Body of pancreas (tissue), 4 donors: ENCODE measurements at regions not wholly inside any gene's neighbourhood (a gene's known extent, or its start where the extent isn't known, plus 50 kb on each side); places are given as distances from the start of the nearest gene placed in this dataset.
A peak's percentile ranks its signal among the peaks of the same experiment; 100 is the strongest.
"Not testable (repeated sequence)": the region's sequence is repeated elsewhere in the genome, so short reads cannot be mapped to it uniquely, and the experiment has no call there.

Experiments
- ATAC-seq: fragments of 150-250 bp; one replicate; pipeline ENCODE4 v1.9.1; 2016
- DNase-seq, 4 donors: peaks; one replicate each; pipeline ENCODE4 v3.0.0-alpha.2; 2019
- H3K27ac ChIP-seq, 4 donors: fragments of 200-600 bp; sonication (generic); 1 replicate in 3 of 4; 2 replicates in 1 of 4; pipeline versions ENCODE4 v1.5.1 to v1.6.1; 2016 to 2019; ENCODE audit warnings: mild to moderate bottlenecking in 1 of 4, mixed read lengths in 1 of 4, moderate library complexity in 1 of 4
- H3K27me3 ChIP-seq, 2 donors: fragments of 200-600 bp; sonication (generic); one replicate each; pipeline ENCODE4 v1.6.0; 2016; ENCODE audit warnings: mild to moderate bottlenecking in 1 of 2
- H3K36me3 ChIP-seq, 2 donors: fragments of 200-600 bp; sonication (generic); replicated peaks in 1 of 2; 2 replicates each; pipeline ENCODE4 v1.5.1; 2016; ENCODE audit warnings: low read depth in 2 of 2; ENCODE audit not compliant: insufficient read depth in 1 of 2
- H3K4me1 ChIP-seq: fragments of 200-600 bp; sonication (generic); one replicate; pipeline ENCODE4 v1.6.0; 2016
- H3K4me3 ChIP-seq, 2 donors: fragments of 200-600 bp; sonication (generic); 1 replicate in 1 of 2; 2 replicates in 1 of 2; pipeline ENCODE4 v1.5.1; 2016 to 2019
- H3K9me3 ChIP-seq, 3 donors: fragments of 200-600 bp; sonication (generic); 1 replicate in 2 of 3; 2 replicates in 1 of 3; pipeline ENCODE4 v1.5.1; 2016
- WGBS, 2 donors: methylation state at CpG; one replicate each; pipeline ENCODE4 v1.1.5; 2017; 5-methylcytosine and 5-hydroxymethylcytosine counted together
- intact Hi-C: fragments of 100-400 bp; cut with DNase I; formaldehyde crosslinking; loops from one replicate; pipeline ENCODE4 v1.15.1; 2023

- 70 to 85% methylated on average over 2 to 8 of the region's 8 CpGs for WGBS, 2 donors
Measured at GRCh38 chr7:35152059-35152458, 101.8 kb downstream of the TBX20 start.

GRCh38 chr7:35148030-35148429 lies 105.9 kb downstream of the TBX20 start:
- H3K4me1 ChIP-seq, H3K27me3 ChIP-seq, intact Hi-C loops, H3K9me3 ChIP-seq, H3K4me3 ChIP-seq, H3K36me3 ChIP-seq, H3K27ac ChIP-seq, ATAC-seq: not testable (repeated sequence)
- 20 to 25% methylated on average over 4 of the region's 4 CpGs for WGBS, 2 donors
- peak; percentile 12 to 29 (median 18) for DNase-seq

More at GRCh38 chr7:35152059-35152458, 101.8 kb downstream of the TBX20 start:
- H3K9me3 ChIP-seq, DNase-seq, ATAC-seq, H3K27ac ChIP-seq, H3K4me3 ChIP-seq, intact Hi-C loops, H3K4me1 ChIP-seq, H3K36me3 ChIP-seq, H3K27me3 ChIP-seq: not testable (repeated sequence)

DNA sequence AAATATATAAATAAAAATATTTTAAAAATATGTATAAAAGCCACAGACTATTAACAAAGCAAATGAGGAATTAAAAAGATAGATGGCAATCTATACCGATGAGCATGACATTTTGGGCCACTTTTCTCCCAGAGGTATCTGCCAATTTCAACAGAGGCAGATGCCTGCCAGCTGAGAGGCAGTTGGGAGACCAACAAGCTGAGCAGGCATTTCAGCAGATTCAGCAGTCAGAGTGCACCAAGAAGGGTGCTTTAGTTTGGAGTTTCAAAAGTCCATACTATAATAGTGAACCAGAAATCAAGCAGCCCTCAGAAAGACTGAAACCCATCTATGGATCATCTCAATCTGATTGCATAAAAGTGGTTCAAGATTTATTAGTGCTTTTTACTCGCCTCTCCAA lies 104.8 kb upstream of the DPY19L1 start:
- DNase-seq, intact Hi-C loops, ATAC-seq, H3K4me3 ChIP-seq, H3K36me3 ChIP-seq, H3K27ac ChIP-seq, H3K4me1 ChIP-seq, H3K9me3 ChIP-seq, H3K27me3 ChIP-seq: not testable (repeated sequence)
- 82 to 92% methylated on average over 2 of the region's 2 CpGs for WGBS, 2 donors

DNA sequence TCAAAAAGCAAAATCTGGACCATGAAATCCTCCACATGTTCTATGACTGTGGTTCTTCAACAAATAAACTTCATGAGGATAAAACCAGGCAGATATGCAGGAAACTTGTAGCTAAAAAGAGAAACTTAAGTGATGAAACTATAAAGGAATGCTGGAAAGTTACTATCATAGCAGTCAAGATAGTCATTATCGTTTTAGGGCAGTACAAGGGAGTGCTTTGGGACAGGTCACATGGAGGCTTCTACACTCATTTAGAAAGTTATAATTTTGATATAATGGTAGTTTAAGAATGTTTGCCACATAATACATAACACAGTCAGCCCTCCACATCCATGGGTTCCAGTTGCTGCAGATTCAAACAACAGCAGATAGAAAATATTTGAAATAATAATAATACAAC lies 102.0 kb upstream of the DPY19L1 start:
- H3K36me3 ChIP-seq, intact Hi-C loops: not testable (repeated sequence)
- WGBS, 2 donors: 56 to 80% methylated on average over 1 of the region's 1 CpG

GRCh38 chr7:35133465-35133864 lies 96.2 kb upstream of the DPY19L1 start:
- H3K4me1 ChIP-seq: not testable (repeated sequence)
- WGBS, 2 donors: 63 to 79% methylated on average over 2 of the region's 2 CpGs

More for the DNA sequence above, 102.0 kb upstream of the DPY19L1 start:
- not testable (repeated sequence) for ATAC-seq, H3K9me3 ChIP-seq, H3K4me1 ChIP-seq, H3K27ac ChIP-seq, H3K27me3 ChIP-seq, H3K4me3 ChIP-seq, DNase-seq

GRCh38 chr7:35133011-35133410 lies 95.7 kb upstream of the DPY19L1 start:
- H3K4me1 ChIP-seq, H3K9me3 ChIP-seq, ATAC-seq, H3K36me3 ChIP-seq, H3K27ac ChIP-seq, H3K27me3 ChIP-seq, DNase-seq, H3K4me3 ChIP-seq, intact Hi-C loops: not testable (repeated sequence)

More at GRCh38 chr7:35133465-35133864, 96.2 kb upstream of the DPY19L1 start:
- H3K27ac ChIP-seq, H3K4me3 ChIP-seq, H3K9me3 ChIP-seq, ATAC-seq, H3K36me3 ChIP-seq, H3K27me3 ChIP-seq, intact Hi-C loops, DNase-seq: not testable (repeated sequence)

DNA sequence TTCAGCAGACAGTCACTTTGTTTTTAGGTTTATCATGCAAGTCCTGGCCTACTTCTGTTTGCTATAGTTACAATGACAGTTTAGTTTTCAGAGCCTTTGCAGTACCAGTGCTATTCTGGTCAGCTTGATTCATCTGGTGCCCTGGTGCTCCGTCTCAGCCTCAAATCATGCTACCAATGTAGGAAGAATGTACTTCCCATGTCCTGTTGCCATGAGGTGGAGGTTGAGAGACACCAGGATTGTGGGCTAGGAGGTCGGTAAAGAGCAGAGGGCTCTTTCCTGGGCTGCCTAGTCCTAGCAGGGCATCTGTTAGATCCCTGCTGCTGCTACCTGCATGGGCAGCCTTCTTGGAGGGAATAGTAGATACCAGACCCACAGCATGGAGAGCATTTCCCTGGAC lies 91.4 kb upstream of the DPY19L1 start:
- H3K4me1 ChIP-seq, ATAC-seq, H3K27me3 ChIP-seq, H3K4me3 ChIP-seq, H3K9me3 ChIP-seq, intact Hi-C loops, DNase-seq, H3K27ac ChIP-seq, H3K36me3 ChIP-seq: not testable (repeated sequence)
- 78 to 84% methylated on average over 2 of the region's 2 CpGs for WGBS, 2 donors

DNA sequence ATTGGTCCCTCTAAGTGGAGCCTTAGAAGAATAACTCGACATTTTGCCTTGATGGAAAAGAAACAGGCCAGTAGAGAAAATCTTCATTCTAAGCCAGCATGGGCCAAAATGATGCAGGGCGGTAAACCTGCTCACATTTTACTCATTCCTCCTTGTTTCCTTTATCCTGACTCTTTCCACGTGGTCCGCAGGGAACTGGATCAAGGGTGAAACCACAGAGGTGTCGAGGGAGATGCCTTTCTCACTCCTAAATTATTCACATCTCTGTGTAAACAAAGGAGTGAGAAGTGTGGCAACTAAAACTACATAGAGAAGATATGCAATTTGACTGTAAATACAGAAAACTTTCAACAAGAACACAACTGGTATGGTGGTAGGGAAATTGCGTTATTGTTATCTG lies 81.2 kb upstream of the DPY19L1 start:
- H3K4me3 ChIP-seq, H3K9me3 ChIP-seq, ATAC-seq, intact Hi-C loops, DNase-seq, H3K27me3 ChIP-seq, H3K36me3 ChIP-seq, H3K4me1 ChIP-seq, H3K27ac ChIP-seq: not testable (repeated sequence)
- WGBS, 2 donors: 46 to 52% methylated on average over 6 of the region's 6 CpGs

DNA sequence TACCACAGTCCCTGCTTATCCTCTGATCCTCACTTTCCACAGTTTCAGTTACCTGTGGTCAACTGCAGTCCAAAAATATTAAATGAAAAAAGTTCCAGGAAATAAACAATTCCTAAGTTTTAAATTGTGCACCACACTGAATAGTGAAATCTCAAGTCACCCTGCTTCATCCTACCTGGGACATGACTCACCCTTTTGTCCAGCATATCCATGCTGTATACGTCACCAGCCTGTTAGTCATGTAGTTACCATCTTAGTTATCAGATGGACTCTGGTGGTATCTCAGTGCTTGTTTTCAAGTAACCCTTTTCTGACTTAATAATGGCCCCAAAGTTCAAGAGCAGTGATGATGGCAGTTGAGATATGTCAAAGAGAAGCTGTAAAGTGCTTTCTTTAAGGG lies 69.4 kb upstream of the DPY19L1 start:
- WGBS, 2 donors: 88 to 94% methylated on average over 1 of the region's 1 CpG
- DNase-seq, H3K4me3 ChIP-seq, H3K27me3 ChIP-seq, H3K27ac ChIP-seq, H3K9me3 ChIP-seq, H3K4me1 ChIP-seq, ATAC-seq, H3K36me3 ChIP-seq, intact Hi-C loops: not testable (repeated sequence)

DNA sequence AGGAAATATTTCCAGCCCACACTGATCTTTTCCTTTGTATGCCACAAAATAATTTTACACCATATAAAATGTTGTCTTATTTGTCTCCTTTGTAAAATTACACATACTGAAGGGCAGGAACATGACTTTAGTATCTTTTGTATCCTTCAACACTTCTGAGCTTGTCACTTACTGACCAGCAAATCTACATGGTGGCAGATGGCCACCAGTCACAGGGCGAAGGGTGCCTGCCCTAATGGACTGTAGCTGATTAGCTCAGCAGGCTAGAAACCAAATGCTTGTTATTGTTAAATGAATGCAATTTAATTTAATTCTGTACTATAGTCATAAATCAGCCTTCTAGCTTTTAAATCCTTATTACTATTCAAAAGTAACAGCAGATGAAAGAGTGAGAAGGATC lies 68.2 kb upstream of the DPY19L1 start:
- 68 to 80% methylated on average over 1 of the region's 1 CpG for WGBS, 2 donors
- H3K27me3 ChIP-seq, intact Hi-C loops, H3K4me3 ChIP-seq, H3K4me1 ChIP-seq, H3K9me3 ChIP-seq, H3K27ac ChIP-seq, H3K36me3 ChIP-seq, DNase-seq, ATAC-seq: not testable (repeated sequence)

DNA sequence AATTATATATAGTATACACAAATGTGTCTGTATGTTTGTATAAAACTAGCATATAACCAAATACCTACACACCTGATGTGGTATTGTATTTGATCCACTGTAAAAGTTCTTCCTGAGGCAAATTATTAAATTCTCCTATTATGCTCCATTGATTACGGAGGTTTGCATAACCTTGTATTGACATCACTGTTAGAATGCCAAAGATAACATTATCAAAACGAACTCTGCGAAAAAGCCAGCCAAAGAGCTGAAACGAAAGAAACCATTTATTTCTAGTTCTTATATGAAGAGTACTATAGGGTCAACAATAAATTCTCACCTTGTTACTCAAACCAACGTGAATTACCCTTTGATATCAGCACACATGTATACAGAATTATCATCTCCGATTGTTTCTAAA lies 65.6 kb upstream of the DPY19L1 start:
- H3K36me3 ChIP-seq, H3K27me3 ChIP-seq, intact Hi-C loops, H3K27ac ChIP-seq, H3K9me3 ChIP-seq, H3K4me1 ChIP-seq, ATAC-seq, DNase-seq, H3K4me3 ChIP-seq: not testable (repeated sequence)
- WGBS, 2 donors: 28% methylated on average over 6 of the region's 6 CpGs

- WGBS, 2 donors: 90 to 92% methylated on average over 23 of the region's 23 CpGs
- ATAC-seq, H3K9me3 ChIP-seq, H3K27me3 ChIP-seq, H3K4me3 ChIP-seq, H3K36me3 ChIP-seq, H3K4me1 ChIP-seq, intact Hi-C loops, H3K27ac ChIP-seq, DNase-seq: not testable (repeated sequence)
Measured at GRCh38 chr7:35092961-35093360, 55.7 kb upstream of the DPY19L1 start.
